Small intestine (tissue), 7 donors: ENCODE measurements at regions not wholly inside any gene's neighbourhood (a gene's known extent, or its start where the extent isn't known, plus 50 kb on each side); places are given as distances from the start of the nearest gene placed in this dataset.

Experiments used
- DNase-seq, 2 donors: peaks; one replicate each; pipeline versions ENCODE4 v3.0.0 to v3.0.0-alpha.2; 2013
- FAIRE-seq: peaks from 2 replicates; lab custom pipeline; 2012; peaks lifted over from hg19 to GRCh38; lab: Jason Lieb, UNC
- H3K27ac ChIP-seq, 3 donors: one replicate each; pipeline ENCODE4 v1.5.1; 2013; ENCODE audit warnings: low read length in 2 of 3, mild to moderate bottlenecking in 2 of 3, control low read depth in 1 of 3, inconsistent platforms in 1 of 3, low read depth in 1 of 3, moderate library complexity in 1 of 3
- H3K27me3 ChIP-seq, 3 donors: one replicate each; pipeline ENCODE4 v1.6.1; 2013; ENCODE audit warnings: low read length in 3 of 3, inconsistent platforms in 1 of 3; ENCODE audit not compliant: control insufficient read depth in 3 of 3, insufficient read depth in 3 of 3
- H3K36me3 ChIP-seq, 3 donors: one replicate each; pipeline ENCODE4 v1.6.1; 2013; ENCODE audit warnings: low read length in 3 of 3, inconsistent platforms in 1 of 3, low read depth in 1 of 3, mild to moderate bottlenecking in 1 of 3, moderate library complexity in 1 of 3; ENCODE audit not compliant: control insufficient read depth in 3 of 3, insufficient read depth in 2 of 3
- H3K4me1 ChIP-seq, 3 donors: one replicate each; pipeline ENCODE4 v1.6.1; 2013; ENCODE audit warnings: low read length in 2 of 3, inconsistent platforms in 1 of 3, low read depth in 1 of 3, mild to moderate bottlenecking in 1 of 3, moderate library complexity in 1 of 3; ENCODE audit not compliant: control insufficient read depth in 3 of 3, insufficient read depth in 2 of 3
- H3K4me3 ChIP-seq, 3 donors: one replicate each; pipeline ENCODE4 v1.5.1; 2013; ENCODE audit warnings: low read length in 3 of 3, control low read depth in 1 of 3, inconsistent platforms in 1 of 3, low read depth in 1 of 3, mild to moderate bottlenecking in 1 of 3, moderate library complexity in 1 of 3
- H3K9me3 ChIP-seq, 2 donors: one replicate each; pipeline ENCODE4 v1.6.1; 2013; ENCODE audit warnings: low read depth in 1 of 2, low read length in 1 of 2; ENCODE audit not compliant: control insufficient read depth in 2 of 2, insufficient read depth in 1 of 2
- WGBS, 3 donors: extraction: QIAGEN DNeasy Blood & Tissue Kit; methylation state at CpG; one replicate each; pipeline ENCODE4 v1.1.7; 2013; 5-methylcytosine and 5-hydroxymethylcytosine counted together
- donor health status: healthy with polysubstance abuse.
- donor health status: control.
- donor health status: control.
- donor health status: Bipolar disorder and iron deficiency.
- donor health status: healthy.

DNA sequence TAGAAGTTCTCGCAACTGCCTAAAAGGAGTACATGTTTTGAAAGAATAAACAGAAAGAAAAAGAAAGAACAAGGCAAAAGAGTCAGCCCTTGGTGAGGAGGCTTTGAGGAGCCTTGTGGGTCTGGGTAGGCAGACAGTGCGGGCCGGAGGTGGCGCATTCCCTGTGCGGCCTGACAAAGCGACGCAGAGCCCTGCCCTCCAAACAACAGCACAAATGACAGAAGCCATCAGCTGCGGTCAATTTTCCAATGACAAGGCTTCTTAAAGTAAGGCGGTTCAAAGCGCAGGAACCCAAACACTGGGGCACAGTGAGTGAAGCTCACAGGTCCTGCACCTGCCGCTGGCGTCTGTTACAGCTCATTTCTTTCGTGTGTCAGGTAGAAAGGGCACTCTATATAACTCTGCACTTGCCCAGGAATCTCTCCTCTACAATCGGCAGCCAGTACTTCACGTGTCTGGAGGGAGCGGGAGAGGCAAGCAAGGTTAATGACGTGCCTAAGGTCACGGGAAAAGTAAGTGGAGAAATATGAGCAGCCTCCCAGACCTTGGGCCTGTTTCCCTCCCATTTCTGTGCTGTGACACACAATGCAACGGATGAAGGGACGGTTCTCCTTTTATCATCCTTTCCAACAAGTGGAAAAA lies 178.1 kb downstream of the OPA1 start:
- FAIRE-seq, result no peak
- DNase-seq, result no peak
- WGBS, 3 donors, result 91 to 95% (median 92%) methylated on average over 20 of the region's 20 CpGs

DNA sequence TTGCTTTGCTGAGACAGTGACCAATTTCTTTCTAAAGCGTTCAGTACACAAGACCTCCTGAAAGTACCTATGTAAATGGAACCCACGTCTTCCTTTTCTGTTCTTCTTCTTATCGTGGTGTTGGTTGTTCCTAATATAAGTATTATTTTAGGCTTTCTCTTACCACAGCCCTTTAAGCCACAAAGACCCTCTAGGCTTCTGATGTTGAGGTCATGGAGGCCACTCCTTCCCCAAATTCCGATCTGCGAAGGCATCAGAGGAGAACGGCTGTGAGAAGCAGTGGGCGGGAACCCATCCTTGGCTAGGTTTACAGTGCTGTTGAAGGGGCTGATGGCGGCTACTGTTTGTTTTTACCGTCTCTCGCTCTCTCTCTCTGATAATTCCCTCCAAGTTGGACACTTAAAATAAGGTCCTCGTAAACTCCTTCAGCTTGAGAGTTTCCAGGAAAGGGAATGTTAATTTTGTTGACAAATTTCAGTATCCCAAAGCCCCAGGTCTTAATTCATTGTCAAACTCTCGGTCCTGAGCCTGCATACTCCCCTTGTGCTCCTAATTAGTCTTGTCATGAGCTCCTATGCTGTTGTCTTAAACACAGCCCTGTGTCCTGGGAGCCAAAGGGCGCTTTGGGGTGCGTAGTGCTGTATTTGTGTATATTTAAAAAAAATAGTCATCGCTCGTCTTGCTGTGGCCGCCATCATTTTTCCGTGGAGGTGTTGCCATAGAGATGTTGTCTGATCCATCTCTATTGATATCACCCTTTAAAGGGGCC lies 178.8 kb downstream of the OPA1 start:
- Histone ChIP-seq H3K27ac (no peak overlapping the region), H3K9me3 (peaks cover 0 to 11% of the 10 kb centered on the region in 2 donors), H3K4me1 (peaks cover 0 to 8% (median 4%) of the 10 kb centered on the region in 3 donors), H3K36me3 (no peaks in the 10 kb centered on the region), H3K27me3 (no peaks in the 10 kb centered on the region), H3K4me3 (no peak overlapping the region)
- DNase-seq, result no peak
- WGBS, 3 donors, result 89 to 94% (median 92%) methylated on average over 18 of the region's 18 CpGs
- FAIRE-seq, result no peak

More for the DNA sequence above, 178.1 kb downstream of the OPA1 start:
- Histone ChIP-seq H3K4me1 (peaks cover 0 to 8% (median 4%) of the 10 kb centered on the region in 3 donors), H3K36me3 (no peaks in the 10 kb centered on the region), H3K9me3 (peaks cover 0 to 11% of the 10 kb centered on the region in 2 donors), H3K27me3 (no peaks in the 10 kb centered on the region), H3K4me3 (no peak overlapping the region), H3K27ac (no peak overlapping the region)

- WGBS, 3 donors, result 94 to 96% (median 94%) methylated on average over 9 of the region's 9 CpGs
- Histone ChIP-seq H3K36me3 (no peaks in the 10 kb centered on the region), H3K4me1 (peaks cover 0 to 13% (median 4%) of the 10 kb centered on the region in 3 donors), H3K4me3 (no peak overlapping the region), H3K9me3 (peaks cover 0 to 11% of the 10 kb centered on the region in 2 donors), H3K27ac (no peak overlapping the region), H3K27me3 (no peaks in the 10 kb centered on the region)
- FAIRE-seq (no peak), DNase-seq (no peak)
Observed at GRCh38 chr3:193772422-193772763, 179.4 kb downstream of the OPA1 start.

- Histone ChIP-seq H3K27ac (no peak overlapping the region), H3K36me3 (no peaks in the 10 kb centered on the region), H3K27me3 (no peaks in the 10 kb centered on the region), H3K4me1 (peaks cover 0 to 14% (median 4%) of the 10 kb centered on the region in 3 donors), H3K4me3 (no peak overlapping the region), H3K9me3 (peaks cover 0 to 11% of the 10 kb centered on the region in 2 donors)
- no peak for FAIRE-seq
- 72 to 83% (median 81%) methylated on average over 8 of the region's 8 CpGs for WGBS, 3 donors
- DNase-seq, result no peak
Observed at GRCh38 chr3:193773266-193774220, 180.5 kb downstream of the OPA1 start.

DNA sequence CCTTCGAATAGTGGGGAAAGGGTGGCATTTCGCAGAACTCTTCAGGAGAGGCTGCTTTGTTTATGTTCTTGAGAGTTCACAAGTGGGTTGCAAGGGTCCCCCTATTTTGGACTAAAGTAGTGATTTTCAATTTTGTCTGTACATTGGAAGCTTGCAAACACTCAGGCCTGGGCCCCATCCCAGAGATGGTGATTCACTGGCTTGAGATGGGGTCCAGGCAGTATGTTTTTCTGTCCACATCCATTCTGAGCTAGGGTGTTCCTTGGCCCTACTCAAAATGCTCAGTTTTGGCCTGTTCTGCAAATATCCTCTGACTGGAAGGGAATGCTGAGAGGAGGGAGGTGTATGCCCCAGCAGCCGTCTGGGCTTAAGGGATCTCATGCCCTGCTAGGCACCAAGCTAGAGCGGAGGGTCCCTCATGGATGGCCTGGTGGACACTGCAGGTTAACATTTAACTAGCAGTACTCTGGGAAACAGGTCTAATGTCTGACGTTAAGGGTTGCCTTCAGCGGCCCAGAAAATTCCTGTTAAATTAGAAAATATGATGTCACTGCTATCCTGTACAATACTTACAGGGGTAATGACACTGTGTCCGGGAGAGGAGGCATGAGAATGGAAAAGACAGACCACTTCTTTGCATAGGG lies 181.4 kb downstream of the OPA1 start:
- no peak for DNase-seq
- H3K27me3 ChIP-seq, result no peaks in the 10 kb centered on the region
- H3K36me3 ChIP-seq, result no peaks in the 10 kb centered on the region
- peaks cover 0 to 11% of the 10 kb centered on the region in 2 donors for H3K9me3 ChIP-seq
- H3K4me3 ChIP-seq, result no peak overlapping the region
- H3K4me1 ChIP-seq, result peaks cover 0 to 14% (median 4%) of the 10 kb centered on the region in 3 donors
- FAIRE-seq, result no peak
- no peak overlapping the region for H3K27ac ChIP-seq
- 81 to 87% (median 82%) methylated on average over 7 of the region's 7 CpGs for WGBS, 3 donors

GRCh38 chr3:193774916-193775285 lies 181.9 kb downstream of the OPA1 start:
- Histone ChIP-seq H3K27ac (no peak overlapping the region), H3K9me3 (peaks cover 0 to 11% of the 10 kb centered on the region in 2 donors), H3K4me1 (peaks cover 0 to 14% (median 4%) of the 10 kb centered on the region in 3 donors), H3K27me3 (no peaks in the 10 kb centered on the region), H3K36me3 (no peaks in the 10 kb centered on the region), H3K4me3 (no peak overlapping the region)
- FAIRE-seq (no peak), DNase-seq (no peak)
- WGBS, 3 donors, result 85 to 90% (median 89%) methylated on average over 6 of the region's 6 CpGs

GRCh38 chr3:193775421-193776077 lies 182.5 kb downstream of the OPA1 start:
- Histone ChIP-seq H3K27me3 (no peaks in the 10 kb centered on the region), H3K27ac (no peak overlapping the region), H3K36me3 (no peaks in the 10 kb centered on the region), H3K4me1 (peaks cover 0 to 17% (median 4%) of the 10 kb centered on the region in 3 donors), H3K4me3 (no peak overlapping the region), H3K9me3 (peaks cover 0 to 11% of the 10 kb centered on the region in 2 donors)
- FAIRE-seq, result no peak
- 59 to 78% (median 71%) methylated on average over 11 of the region's 11 CpGs for WGBS, 3 donors
- DNase-seq, result peak; percentile 40 to 46
